Breast epithelium (tissue), 4 donors: ENCODE measurements at regions not wholly inside any gene's neighbourhood (a gene's known extent, or its start where the extent isn't known, plus 50 kb on each side); places are given as distances from the start of the nearest gene placed in this dataset.
"Not testable (repeated sequence)": the region's sequence is repeated elsewhere in the genome, so short reads cannot be mapped to it uniquely, and the experiment has no call there.

Source experiments
- DNase-seq, 2 donors: peaks; one replicate each; pipeline ENCODE4 v3.0.0-alpha.2; 2019; ENCODE audit warnings: low spot score in 2 of 2
- H3K27ac ChIP-seq, 2 donors: fragments of 200-600 bp; sonication (generic) in 1 of 2; one replicate each; pipeline ENCODE4 v1.5.1; 2016 to 2019; ENCODE audit warnings: mild to moderate bottlenecking in 1 of 2
- H3K27me3 ChIP-seq, 2 donors: fragments of 200-600 bp; sonication (generic) in 1 of 2; one replicate each; pipeline versions ENCODE4 v1.5.1 to v1.6.0; 2017 to 2019; ENCODE audit warnings: control low read depth in 1 of 2, mild to moderate bottlenecking in 1 of 2
- H3K36me3 ChIP-seq: fragments of 200-600 bp; one replicate; pipeline ENCODE4 v1.5.1; 2019
- H3K4me1 ChIP-seq, 2 donors: fragments of 200-600 bp; sonication (generic); one replicate each; pipeline ENCODE4 v1.5.1; 2016 to 2019; ENCODE audit warnings: control low read depth in 1 of 2
- H3K4me3 ChIP-seq, 3 donors: fragments of 200-600 bp; sonication (generic); 1 replicate in 2 of 3; 2 replicates in 1 of 3; pipeline ENCODE4 v1.5.1; 2016 to 2019; ENCODE audit warnings: mild to moderate bottlenecking in 3 of 3, moderate library complexity in 2 of 3
- H3K9me3 ChIP-seq, 2 donors: fragments of 200-600 bp; sonication (generic) in 1 of 2; one replicate each; pipeline ENCODE4 v1.5.1; 2016 to 2019; ENCODE audit warnings: control low read depth in 1 of 2
- POLR2A ChIP-seq: fragments of 450-650 bp; IDR thresholded peaks from one replicate; pipeline ENCODE4 v1.6.1; 2016; ENCODE audit warnings: antibody characterized with exemption, mild to moderate bottlenecking, moderate library complexity
- POLR2AphosphoS5 ChIP-seq, 3 donors: sonication (generic); formaldehyde crosslinking; IDR thresholded peaks; one replicate each; pipeline ENCODE4 v1.6.1; 2017; ENCODE audit warnings: antibody characterized with exemption in 3 of 3
- intact Hi-C: fragments of 100-400 bp; cut with DNase I; formaldehyde crosslinking; loops from one replicate; pipeline ENCODE4 v1.15.1; 2023; ENCODE audit warnings: low total_unique reads
- TF ChIP-seq, protein P1 (sequence below), 3 donors: fragments of 450-650 bp; IDR thresholded peaks; one replicate each; pipeline ENCODE4 v1.5.1; 2016 to 2017; ENCODE audit warnings: antibody characterized with exemption in 3 of 3, mild to moderate bottlenecking in 3 of 3, moderate library complexity in 3 of 3

DNA sequence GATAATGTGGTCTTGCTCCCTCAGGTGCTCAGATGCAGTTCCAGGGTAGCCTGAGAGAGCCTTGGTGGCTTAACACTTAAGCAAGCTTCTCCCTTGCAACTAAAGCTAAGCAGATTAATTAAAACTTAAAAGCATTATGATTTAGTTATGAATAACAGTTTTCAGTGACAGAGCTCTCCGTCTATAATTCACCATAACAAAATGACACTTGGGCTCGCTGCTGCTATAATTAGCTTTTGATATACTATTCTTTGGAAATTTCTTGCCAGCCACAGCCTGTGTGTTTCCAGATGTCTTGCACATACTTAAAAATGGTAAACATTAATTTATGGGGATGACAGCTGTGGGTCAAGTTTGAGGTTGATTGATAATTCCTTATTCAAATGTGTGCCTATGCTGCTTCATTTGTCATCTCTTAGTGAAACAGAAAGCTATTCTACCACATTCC, 380.5 kb downstream of the TFAP2B start:
- TF ChIP-seq POLR2A: no peak
- TF ChIP-seq, protein P1, sequence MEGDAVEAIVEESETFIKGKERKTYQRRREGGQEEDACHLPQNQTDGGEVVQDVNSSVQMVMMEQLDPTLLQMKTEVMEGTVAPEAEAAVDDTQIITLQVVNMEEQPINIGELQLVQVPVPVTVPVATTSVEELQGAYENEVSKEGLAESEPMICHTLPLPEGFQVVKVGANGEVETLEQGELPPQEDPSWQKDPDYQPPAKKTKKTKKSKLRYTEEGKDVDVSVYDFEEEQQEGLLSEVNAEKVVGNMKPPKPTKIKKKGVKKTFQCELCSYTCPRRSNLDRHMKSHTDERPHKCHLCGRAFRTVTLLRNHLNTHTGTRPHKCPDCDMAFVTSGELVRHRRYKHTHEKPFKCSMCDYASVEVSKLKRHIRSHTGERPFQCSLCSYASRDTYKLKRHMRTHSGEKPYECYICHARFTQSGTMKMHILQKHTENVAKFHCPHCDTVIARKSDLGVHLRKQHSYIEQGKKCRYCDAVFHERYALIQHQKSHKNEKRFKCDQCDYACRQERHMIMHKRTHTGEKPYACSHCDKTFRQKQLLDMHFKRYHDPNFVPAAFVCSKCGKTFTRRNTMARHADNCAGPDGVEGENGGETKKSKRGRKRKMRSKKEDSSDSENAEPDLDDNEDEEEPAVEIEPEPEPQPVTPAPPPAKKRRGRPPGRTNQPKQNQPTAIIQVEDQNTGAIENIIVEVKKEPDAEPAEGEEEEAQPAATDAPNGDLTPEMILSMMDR (IDR thresholded peaks at IDR 0.05): no peak
- no peak for TF ChIP-seq POLR2AphosphoS5 (IDR thresholded peaks at IDR 0.05)
- DNase-seq: no peak
- H3K27me3 ChIP-seq: no peaks in the 10 kb centered on the region

DNA sequence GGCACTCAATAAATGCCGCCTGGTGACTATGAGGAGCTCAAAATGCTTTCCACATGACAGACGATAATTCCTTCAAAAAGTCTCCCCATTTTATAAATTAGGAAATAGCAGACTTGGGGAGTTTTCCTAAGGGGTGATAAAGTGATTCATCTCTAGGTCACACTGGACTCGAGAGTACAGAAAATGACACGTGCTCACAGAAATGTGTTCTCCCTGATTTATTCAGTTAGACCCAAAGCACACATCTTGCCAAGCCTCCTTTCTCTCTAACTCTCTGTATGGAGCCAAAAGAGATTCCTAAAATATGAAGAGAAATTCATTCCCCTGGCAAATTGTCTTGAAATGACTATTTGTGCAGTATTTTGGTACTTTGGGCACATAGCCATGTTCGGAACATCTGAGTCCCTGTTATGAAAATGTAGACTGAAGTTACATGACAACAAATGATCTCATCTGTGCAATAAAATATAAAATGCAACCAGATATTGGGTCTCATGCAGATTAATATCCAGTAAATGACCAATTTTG, 381.1 kb downstream of the TFAP2B start:
- intact Hi-C loops: no loop called here
- TF ChIP-seq POLR2A (no peak), POLR2AphosphoS5 (IDR thresholded peaks at IDR 0.05) (no peak)
- TF ChIP-seq, protein P1 (IDR thresholded peaks at IDR 0.05): no peak
- H3K27ac ChIP-seq: no peak overlapping the region
- no peaks in the 10 kb centered on the region for H3K36me3 ChIP-seq
- no peak for DNase-seq
- no peaks in the 10 kb centered on the region for H3K27me3 ChIP-seq
- no peaks in the 10 kb centered on the region for H3K9me3 ChIP-seq
- no peaks in the 10 kb centered on the region for H3K4me1 ChIP-seq
- no peak overlapping the region for H3K4me3 ChIP-seq

More for the DNA sequence above, 380.5 kb downstream of the TFAP2B start:
- Histone ChIP-seq H3K4me1 (no peaks in the 10 kb centered on the region), H3K36me3 (no peaks in the 10 kb centered on the region), H3K9me3 (no peaks in the 10 kb centered on the region), H3K4me3 (no peak overlapping the region), H3K27ac (no peak overlapping the region)
- intact Hi-C loops: no loop called here

DNA sequence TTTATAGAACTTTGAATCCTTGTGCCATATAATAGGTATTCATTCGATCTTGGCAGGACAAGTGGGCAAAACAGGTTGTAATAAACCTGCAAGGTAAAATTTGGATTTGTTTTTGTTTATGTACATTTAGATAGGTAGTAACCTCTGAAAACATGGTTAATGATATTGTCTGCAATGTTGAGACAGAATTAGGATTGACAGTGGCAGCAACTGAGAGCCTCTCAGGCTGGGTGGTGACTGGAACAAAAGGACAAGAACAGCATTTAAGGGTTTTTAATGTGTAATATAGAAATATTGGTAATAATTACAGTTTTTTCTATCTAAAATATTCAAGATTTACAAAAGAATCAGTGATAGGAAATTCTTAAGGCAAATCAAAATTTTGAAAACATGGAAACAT, 382.0 kb downstream of the TFAP2B start:
- no peaks in the 10 kb centered on the region for H3K27me3 ChIP-seq
- intact Hi-C loops: no loop called here
- no peaks in the 10 kb centered on the region for H3K4me1 ChIP-seq
- DNase-seq: no peak
- H3K36me3 ChIP-seq: no peaks in the 10 kb centered on the region
- TF ChIP-seq, protein P1 (IDR thresholded peaks at IDR 0.05): no peak
- TF ChIP-seq POLR2A: no peak
- TF ChIP-seq POLR2AphosphoS5 (IDR thresholded peaks at IDR 0.05): no peak
- H3K4me3 ChIP-seq: no peak overlapping the region
- no peaks in the 10 kb centered on the region for H3K9me3 ChIP-seq
- no peak overlapping the region for H3K27ac ChIP-seq

DNA sequence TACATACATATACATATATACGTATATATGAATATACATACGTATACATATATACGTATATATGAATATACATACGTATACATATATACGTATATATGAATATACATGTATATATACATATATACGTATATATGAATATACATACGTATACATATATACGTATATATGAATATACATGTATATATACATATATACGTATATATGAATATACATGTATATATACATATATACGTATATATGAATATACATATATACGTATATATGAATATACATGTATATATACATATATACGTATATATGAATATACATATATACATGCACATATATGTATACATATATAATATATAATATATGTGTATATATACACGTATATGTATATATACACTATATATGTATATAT, 384.0 kb downstream of the TFAP2B start:
- intact Hi-C loops, DNase-seq, H3K27me3 ChIP-seq, H3K9me3 ChIP-seq, H3K27ac ChIP-seq, H3K4me3 ChIP-seq, H3K36me3 ChIP-seq, H3K4me1 ChIP-seq: not testable (repeated sequence)

DNA sequence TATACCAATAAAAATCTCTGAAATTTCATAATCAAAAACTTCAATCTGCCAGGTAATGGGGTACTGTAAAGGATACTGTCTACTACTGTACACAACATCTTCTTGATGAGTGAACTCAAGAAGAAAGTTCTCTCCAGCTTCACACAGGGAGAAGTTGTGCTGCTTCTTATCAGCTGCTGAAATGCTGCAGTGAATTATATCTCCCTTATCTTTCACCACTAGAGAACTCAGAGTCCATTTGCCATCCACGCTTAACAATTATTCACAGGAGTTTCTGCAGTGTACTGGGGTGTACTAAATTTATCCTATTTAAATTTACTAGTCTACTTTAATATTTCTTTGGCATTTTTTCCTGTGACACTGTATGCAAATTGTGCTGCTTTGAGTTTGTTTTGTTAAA, 384.8 kb downstream of the TFAP2B start:
- intact Hi-C loops: no loop called here
- Histone ChIP-seq H3K36me3 (no peaks in the 10 kb centered on the region), H3K27me3 (no peaks in the 10 kb centered on the region), H3K27ac (no peak overlapping the region), H3K4me3 (no peak overlapping the region), H3K9me3 (no peaks in the 10 kb centered on the region), H3K4me1 (no peaks in the 10 kb centered on the region)
- TF ChIP-seq POLR2A: no peak
- TF ChIP-seq, protein P1 (IDR thresholded peaks at IDR 0.05): no peak
- TF ChIP-seq POLR2AphosphoS5 (IDR thresholded peaks at IDR 0.05): no peak
- DNase-seq: no peak

DNA sequence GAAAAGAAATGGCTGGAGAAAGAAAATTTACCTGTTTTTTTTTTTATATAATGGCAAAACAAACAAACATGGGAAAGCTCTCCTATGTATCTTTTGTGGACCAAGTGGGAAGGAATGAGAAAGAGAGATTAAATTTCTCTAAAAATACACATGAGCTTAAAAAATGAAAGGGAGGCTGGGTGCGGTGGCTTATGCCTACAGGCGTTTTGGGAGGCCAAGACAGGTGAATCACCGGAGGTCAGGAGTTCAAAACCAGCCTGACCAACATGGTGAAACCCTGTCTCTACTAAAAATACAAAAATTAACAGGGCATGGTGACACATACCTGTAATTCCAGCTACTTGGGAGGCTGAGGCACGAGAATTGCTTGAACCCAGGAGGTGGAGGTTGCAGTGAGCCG, 388.0 kb downstream of the TFAP2B start:
- H3K27ac ChIP-seq, H3K9me3 ChIP-seq, H3K36me3 ChIP-seq, H3K4me1 ChIP-seq, intact Hi-C loops, H3K27me3 ChIP-seq, DNase-seq, H3K4me3 ChIP-seq: not testable (repeated sequence)
